ENCODE measurements at regions not wholly inside any gene's neighbourhood (a gene's known extent, or its start where the extent isn't known, plus 50 kb on each side); places are given as distances from the start of the nearest gene placed in this dataset.

- TF ChIP-seq CTCF (IDR thresholded peaks at IDR 0.05; ENCODE audit: insufficient read depth, low read length, severe bottlenecking), result no peak
- no peak for DNase-seq (ENCODE audit: low read depth)
- no peaks in the 10 kb centered on the region for H3K27me3 ChIP-seq (ENCODE audit: control insufficient read depth, insufficient read depth, low read length)
- no peak for FAIRE-seq
- H3K36me3 ChIP-seq (ENCODE audit: control insufficient read depth, insufficient read depth, low read length), result no peaks in the 10 kb centered on the region
- no peak overlapping the region for H3K4me3 ChIP-seq (ENCODE audit: low read depth, low read length)
These were observed 484.0 kb upstream of the IZUMO3 start for GRCh38 chr9:25029743-25030142.

GRCh38 chr9:25025686-25026085 lies 480.0 kb upstream of the IZUMO3 start:
- Histone ChIP-seq H3K27me3 (ENCODE audit: control insufficient read depth, insufficient read depth, low read length) (no peaks in the 10 kb centered on the region), H3K36me3 (ENCODE audit: control insufficient read depth, insufficient read depth, low read length) (no peaks in the 10 kb centered on the region), H3K4me3 (ENCODE audit: low read depth, low read length) (no peak overlapping the region)
- FAIRE-seq (no peak), DNase-seq (ENCODE audit: low read depth) (no peak)
- TF ChIP-seq CTCF (IDR thresholded peaks at IDR 0.05; ENCODE audit: insufficient read depth, low read length, severe bottlenecking), result no peak

GRCh38 chr9:25025156-25025555 lies 479.5 kb upstream of the IZUMO3 start:
- Histone ChIP-seq H3K4me3 (ENCODE audit: low read depth, low read length) (no peak overlapping the region), H3K27me3 (ENCODE audit: control insufficient read depth, insufficient read depth, low read length) (no peaks in the 10 kb centered on the region), H3K36me3 (ENCODE audit: control insufficient read depth, insufficient read depth, low read length) (no peaks in the 10 kb centered on the region)
- no peak for TF ChIP-seq CTCF (IDR thresholded peaks at IDR 0.05; ENCODE audit: insufficient read depth, low read length, severe bottlenecking)
- FAIRE-seq, result no peak
- DNase-seq (ENCODE audit: low read depth), result no peak

- DNase-seq (ENCODE audit: low read depth) (no peak), FAIRE-seq (no peak)
- no peaks in the 10 kb centered on the region for H3K36me3 ChIP-seq (ENCODE audit: control insufficient read depth, insufficient read depth, low read length)
- no peaks in the 10 kb centered on the region for H3K27me3 ChIP-seq (ENCODE audit: control insufficient read depth, insufficient read depth, low read length)
- H3K4me3 ChIP-seq (ENCODE audit: low read depth, low read length), result no peak overlapping the region
- no peak for TF ChIP-seq CTCF (IDR thresholded peaks at IDR 0.05; ENCODE audit: insufficient read depth, low read length, severe bottlenecking)
These were observed 472.1 kb upstream of the IZUMO3 start for GRCh38 chr9:25017779-25018178.

GRCh38 chr9:25010027-25010662 lies 464.4 kb upstream of the IZUMO3 start:
- DNase-seq (ENCODE audit: low read depth), result no peak
- TF ChIP-seq CTCF (IDR thresholded peaks at IDR 0.05; ENCODE audit: insufficient read depth, low read length, severe bottlenecking), result no peak
- no peak for FAIRE-seq
- Histone ChIP-seq H3K4me3 (ENCODE audit: low read depth, low read length) (no peak overlapping the region), H3K36me3 (ENCODE audit: control insufficient read depth, insufficient read depth, low read length) (no peaks in the 10 kb centered on the region), H3K27me3 (ENCODE audit: control insufficient read depth, insufficient read depth, low read length) (no peaks in the 10 kb centered on the region)

- no peak for DNase-seq (ENCODE audit: low read depth)
- H3K4me3 ChIP-seq (ENCODE audit: low read depth, low read length), result no peak overlapping the region
- FAIRE-seq, result no peak
- no peaks in the 10 kb centered on the region for H3K36me3 ChIP-seq (ENCODE audit: control insufficient read depth, insufficient read depth, low read length)
- no peaks in the 10 kb centered on the region for H3K27me3 ChIP-seq (ENCODE audit: control insufficient read depth, insufficient read depth, low read length)
- TF ChIP-seq CTCF (IDR thresholded peaks at IDR 0.05; ENCODE audit: insufficient read depth, low read length, severe bottlenecking), result no peak
These were observed 458.0 kb upstream of the IZUMO3 start for GRCh38 chr9:25003686-25004085.

All from bronchial epithelial cell (primary cell).